ENCODE measurements at regions not wholly inside any gene's neighbourhood (a gene's known extent, or its start where the extent isn't known, plus 50 kb on each side); places are given as distances from the start of the nearest gene placed in this dataset.

- intact Hi-C loops (cut with DNase I), result no loop called here
- WGBS, result 79% methylated on average over 10 of the region's 10 CpGs
- Histone ChIP-seq H3K9me3 (no peaks in the 10 kb centered on the region), H3K36me3 (no peaks in the 10 kb centered on the region), H3K4me1 (replicated peaks) (no peaks in the 10 kb centered on the region), H3K27ac (no peak overlapping the region), H3K4me3 (no peak overlapping the region), H3K27me3 (replicated peaks; ENCODE audit: insufficient read depth) (no peaks in the 10 kb centered on the region)
- TF ChIP-seq CTCF (IDR thresholded peaks at IDR 0.05), result no peak
- TF ChIP-seq POLR2A (IDR thresholded peaks at IDR 0.05), result no peak
- no peak for TF ChIP-seq POLR2AphosphoS5 (IDR thresholded peaks at IDR 0.05)
- no peak for DNase-seq (ENCODE audit: low spot score)
These were observed 1282.4 kb upstream of the ADGRB3 start for GRCh38 chr6:67352717-67353116.

DNA sequence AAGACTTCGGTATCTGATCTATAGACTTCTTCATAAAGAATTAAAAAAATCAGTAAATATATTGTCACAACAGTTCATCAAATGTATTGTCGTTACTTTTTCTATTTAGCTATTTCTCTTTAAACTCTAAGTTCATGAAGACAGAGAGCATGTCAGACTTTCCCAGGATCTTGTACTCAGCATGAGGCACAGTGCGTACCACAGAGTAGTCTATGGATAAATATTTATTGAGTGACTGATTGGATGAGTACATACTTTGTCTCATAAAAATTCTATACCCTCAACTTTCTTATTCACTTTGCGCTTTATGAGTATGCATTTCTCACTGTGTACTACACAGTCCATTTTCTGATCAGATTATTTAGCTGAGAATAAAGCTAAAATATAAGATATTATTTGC is 1284.4 kb upstream of the ADGRB3 start:
- H3K9me3 ChIP-seq, result no peaks in the 10 kb centered on the region
- TF ChIP-seq POLR2A (IDR thresholded peaks at IDR 0.05) (no peak), POLR2AphosphoS5 (IDR thresholded peaks at IDR 0.05) (peak; percentile 63)
- intact Hi-C loops (cut with DNase I), result no loop called here
- no peaks in the 10 kb centered on the region for H3K27me3 ChIP-seq (replicated peaks; ENCODE audit: insufficient read depth)
- H3K4me3 ChIP-seq, result no peak overlapping the region
- DNase-seq (ENCODE audit: low spot score), result peak; percentile 32
- WGBS, result 70% methylated on average over 4 of the region's 4 CpGs
- no peaks in the 10 kb centered on the region for H3K36me3 ChIP-seq
- no peaks in the 10 kb centered on the region for H3K4me1 ChIP-seq (replicated peaks)
- H3K27ac ChIP-seq, result no peak overlapping the region

- no peaks in the 10 kb centered on the region for H3K27me3 ChIP-seq (replicated peaks; ENCODE audit: insufficient read depth)
- WGBS, result 47% methylated on average over 7 of the region's 7 CpGs
- no peak overlapping the region for H3K27ac ChIP-seq
- H3K36me3 ChIP-seq, result no peaks in the 10 kb centered on the region
- H3K9me3 ChIP-seq, result no peaks in the 10 kb centered on the region
- no peaks in the 10 kb centered on the region for H3K4me1 ChIP-seq (replicated peaks)
- H3K4me3 ChIP-seq, result no peak overlapping the region
- intact Hi-C loops (cut with DNase I), result no loop called here
- DNase-seq (ENCODE audit: low spot score), result no peak
- TF ChIP-seq POLR2AphosphoS5 (IDR thresholded peaks at IDR 0.05) (no peak), CTCF (IDR thresholded peaks at IDR 0.05) (no peak), POLR2A (IDR thresholded peaks at IDR 0.05) (no peak)
These were observed 1289.1 kb upstream of the ADGRB3 start for GRCh38 chr6:67345946-67346345.

GRCh38 chr6:67336014-67336413 is 1299.1 kb upstream of the ADGRB3 start:
- Histone ChIP-seq H3K4me1 (replicated peaks) (no peaks in the 10 kb centered on the region), H3K27me3 (replicated peaks; ENCODE audit: insufficient read depth) (no peaks in the 10 kb centered on the region), H3K27ac (no peak overlapping the region), H3K36me3 (no peaks in the 10 kb centered on the region), H3K4me3 (no peak overlapping the region), H3K9me3 (no peaks in the 10 kb centered on the region)
- WGBS, result 78% methylated on average over 3 of the region's 3 CpGs
- intact Hi-C loops (cut with DNase I), result no loop called here
- TF ChIP-seq POLR2AphosphoS5 (IDR thresholded peaks at IDR 0.05) (no peak), POLR2A (IDR thresholded peaks at IDR 0.05) (no peak), CTCF (IDR thresholded peaks at IDR 0.05) (no peak)
- no peak for DNase-seq (ENCODE audit: low spot score)

DNA sequence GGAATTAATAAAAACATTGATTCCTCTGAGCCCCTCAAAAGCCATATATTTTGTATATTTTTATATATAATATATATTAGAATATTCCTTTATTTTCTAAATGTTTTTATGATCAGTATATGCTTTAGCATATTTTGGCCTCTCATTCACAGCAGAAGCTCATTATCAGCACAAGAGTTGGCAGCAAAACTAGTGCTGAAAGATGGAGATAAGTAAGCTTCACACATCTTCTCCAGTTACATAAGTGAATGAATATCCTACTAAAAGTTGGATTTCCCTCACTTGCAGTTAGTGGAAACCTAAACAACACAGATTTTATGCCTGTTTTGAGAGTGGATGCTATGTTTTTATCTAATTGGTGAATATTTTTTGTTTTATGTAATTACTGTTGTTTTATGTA is 1303.8 kb upstream of the ADGRB3 start:
- no peaks in the 10 kb centered on the region for H3K36me3 ChIP-seq
- TF ChIP-seq POLR2A (IDR thresholded peaks at IDR 0.05) (no peak), CTCF (IDR thresholded peaks at IDR 0.05) (no peak), POLR2AphosphoS5 (IDR thresholded peaks at IDR 0.05) (no peak)
- H3K9me3 ChIP-seq, result no peaks in the 10 kb centered on the region
- DNase-seq (ENCODE audit: low spot score), result no peak
- H3K27me3 ChIP-seq (replicated peaks; ENCODE audit: insufficient read depth), result no peaks in the 10 kb centered on the region
- intact Hi-C loops (cut with DNase I), result no loop called here
- no peak overlapping the region for H3K27ac ChIP-seq
- H3K4me1 ChIP-seq (replicated peaks), result no peaks in the 10 kb centered on the region
- no peak overlapping the region for H3K4me3 ChIP-seq

All from prostate gland (tissue), 2 donors.